ENCODE measurements at regions not wholly inside any gene's neighbourhood (a gene's known extent, or its start where the extent isn't known, plus 50 kb on each side); places are given as distances from the start of the nearest gene placed in this dataset.

DNA sequence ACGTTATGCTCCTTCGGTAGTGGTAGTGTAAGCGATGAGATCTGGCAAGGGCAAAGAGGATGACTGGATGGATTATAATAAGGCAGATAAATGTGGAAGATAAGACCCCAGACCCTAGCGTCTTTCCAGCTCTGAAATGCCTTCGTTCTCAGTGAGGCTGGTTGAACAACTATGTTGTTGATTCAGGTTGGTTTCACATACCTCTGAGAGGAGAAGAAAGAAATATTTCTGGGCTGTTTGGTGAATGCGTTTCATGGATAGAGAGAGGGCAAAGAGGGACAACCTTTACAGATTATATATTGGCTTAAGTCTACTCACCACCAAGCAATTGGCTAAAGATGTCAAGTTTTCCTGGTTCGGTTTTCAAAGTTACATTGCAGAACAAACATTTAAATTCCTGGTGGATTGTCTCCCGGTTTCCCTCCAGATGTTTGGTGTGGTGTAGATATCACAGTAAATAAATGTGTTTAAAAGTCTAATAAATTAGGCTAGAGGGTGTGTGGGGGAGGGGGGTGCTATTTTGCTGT lies 190.1 kb upstream of the GLI2 start:
- no peak for TF ChIP-seq JUND (IDR thresholded peaks at IDR 0.05; ENCODE audit: low read depth)
- DNase-seq (ENCODE audit: low read depth in 1 of 2, low spot score in 1 of 2): no peak
- in situ Hi-C loops (cut with HindIII; ENCODE audit: low pct_unique_long_range_greater_than_20kb, low sequenced_read_pairs): no loop called here

DNA sequence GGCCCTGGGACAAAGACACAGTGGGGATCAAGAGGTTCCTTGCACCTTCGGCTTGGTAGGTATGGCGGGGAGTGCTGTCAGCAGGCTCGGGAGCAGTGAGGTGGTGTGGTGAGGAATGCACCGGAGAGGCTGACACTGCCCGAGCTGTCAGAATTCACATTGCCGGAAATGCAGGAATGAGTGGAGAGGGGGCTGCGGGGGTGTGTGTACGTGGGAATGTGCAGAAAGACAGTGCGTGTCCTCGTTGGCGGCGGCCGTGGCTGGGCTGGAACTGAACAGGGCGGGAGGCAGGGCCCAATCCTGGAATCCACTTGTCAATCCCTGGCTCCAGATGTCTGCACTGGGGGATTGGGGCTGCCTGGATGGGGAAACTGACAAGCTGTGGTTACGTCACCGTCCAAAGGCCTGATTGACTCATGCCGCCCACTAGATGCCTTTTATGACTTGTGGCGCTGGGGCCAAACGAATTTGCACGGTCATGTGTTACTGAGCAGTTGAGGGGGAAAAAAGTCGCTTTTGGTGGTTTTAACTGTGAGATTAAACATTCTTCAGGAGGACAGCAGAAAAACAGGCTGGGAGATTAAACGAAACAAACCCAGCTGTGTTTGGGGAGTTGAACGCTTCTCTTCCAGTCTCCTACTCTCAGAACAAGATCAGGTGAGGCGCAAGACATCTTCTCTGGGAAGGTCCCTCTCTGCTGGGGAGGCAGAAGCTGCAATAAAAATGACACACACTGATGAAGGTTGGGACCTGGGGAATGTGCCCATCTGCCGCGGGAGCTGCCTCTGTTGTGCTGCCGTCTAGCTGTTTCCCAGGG lies 189.4 kb upstream of the GLI2 start:
- in situ Hi-C loops (cut with HindIII; ENCODE audit: low pct_unique_long_range_greater_than_20kb, low sequenced_read_pairs): no loop called here
- DNase-seq (ENCODE audit: low read depth in 1 of 2, low spot score in 1 of 2): no peak
- no peak for TF ChIP-seq JUND (IDR thresholded peaks at IDR 0.05; ENCODE audit: low read depth)

DNA sequence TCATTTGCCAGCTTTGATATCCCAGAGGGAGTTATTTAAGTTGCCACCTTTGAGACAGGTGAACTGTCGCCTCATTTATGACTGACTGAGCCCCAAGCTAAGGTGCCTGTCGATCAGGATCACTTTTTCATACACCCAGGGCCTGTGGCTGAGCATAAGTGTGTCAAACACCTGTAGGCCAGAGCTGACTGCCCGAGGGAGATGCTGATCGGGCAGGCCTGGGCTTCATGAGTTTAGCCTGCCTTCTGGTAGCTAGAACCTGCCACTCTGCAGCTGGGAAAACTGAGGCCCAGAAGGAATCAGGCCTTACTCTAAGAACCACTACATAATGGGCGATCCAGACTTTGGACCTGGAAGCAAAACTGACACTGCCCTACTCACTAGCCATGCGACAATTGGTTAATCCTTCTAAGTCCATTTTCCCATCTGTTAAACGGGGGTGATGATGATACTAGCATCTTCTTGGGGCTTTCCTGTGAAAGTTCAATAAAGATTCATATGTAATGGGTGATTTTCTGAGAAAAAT lies 188.7 kb upstream of the GLI2 start:
- DNase-seq (ENCODE audit: low read depth in 1 of 2, low spot score in 1 of 2): no peak
- in situ Hi-C loops (cut with HindIII; ENCODE audit: low pct_unique_long_range_greater_than_20kb, low sequenced_read_pairs): no loop called here
- TF ChIP-seq JUND (IDR thresholded peaks at IDR 0.05; ENCODE audit: low read depth): no peak

DNA sequence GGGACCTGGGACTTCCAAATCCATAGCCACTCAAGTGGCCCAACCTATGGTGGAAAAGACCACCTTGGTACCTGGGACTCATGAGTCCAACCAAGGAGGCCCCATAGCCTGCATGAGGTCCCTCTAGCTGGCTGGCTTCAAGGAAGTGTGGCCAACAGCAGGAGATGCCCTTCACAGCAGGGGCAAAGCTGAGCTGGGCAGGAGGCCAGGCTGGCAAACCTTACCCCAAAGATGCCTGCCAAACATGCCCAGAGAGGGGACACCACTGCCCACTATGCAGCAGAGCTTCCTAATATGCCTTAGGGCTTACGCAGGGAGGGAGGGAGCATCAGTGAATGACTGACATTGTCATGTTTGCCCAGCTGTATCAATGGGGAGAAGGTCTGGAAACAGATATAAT lies 188.0 kb upstream of the GLI2 start:
- in situ Hi-C loops (cut with HindIII; ENCODE audit: low pct_unique_long_range_greater_than_20kb, low sequenced_read_pairs): no loop called here
- no peak for DNase-seq (ENCODE audit: low read depth in 1 of 2, low spot score in 1 of 2)
- TF ChIP-seq JUND (IDR thresholded peaks at IDR 0.05; ENCODE audit: low read depth): no peak

DNA sequence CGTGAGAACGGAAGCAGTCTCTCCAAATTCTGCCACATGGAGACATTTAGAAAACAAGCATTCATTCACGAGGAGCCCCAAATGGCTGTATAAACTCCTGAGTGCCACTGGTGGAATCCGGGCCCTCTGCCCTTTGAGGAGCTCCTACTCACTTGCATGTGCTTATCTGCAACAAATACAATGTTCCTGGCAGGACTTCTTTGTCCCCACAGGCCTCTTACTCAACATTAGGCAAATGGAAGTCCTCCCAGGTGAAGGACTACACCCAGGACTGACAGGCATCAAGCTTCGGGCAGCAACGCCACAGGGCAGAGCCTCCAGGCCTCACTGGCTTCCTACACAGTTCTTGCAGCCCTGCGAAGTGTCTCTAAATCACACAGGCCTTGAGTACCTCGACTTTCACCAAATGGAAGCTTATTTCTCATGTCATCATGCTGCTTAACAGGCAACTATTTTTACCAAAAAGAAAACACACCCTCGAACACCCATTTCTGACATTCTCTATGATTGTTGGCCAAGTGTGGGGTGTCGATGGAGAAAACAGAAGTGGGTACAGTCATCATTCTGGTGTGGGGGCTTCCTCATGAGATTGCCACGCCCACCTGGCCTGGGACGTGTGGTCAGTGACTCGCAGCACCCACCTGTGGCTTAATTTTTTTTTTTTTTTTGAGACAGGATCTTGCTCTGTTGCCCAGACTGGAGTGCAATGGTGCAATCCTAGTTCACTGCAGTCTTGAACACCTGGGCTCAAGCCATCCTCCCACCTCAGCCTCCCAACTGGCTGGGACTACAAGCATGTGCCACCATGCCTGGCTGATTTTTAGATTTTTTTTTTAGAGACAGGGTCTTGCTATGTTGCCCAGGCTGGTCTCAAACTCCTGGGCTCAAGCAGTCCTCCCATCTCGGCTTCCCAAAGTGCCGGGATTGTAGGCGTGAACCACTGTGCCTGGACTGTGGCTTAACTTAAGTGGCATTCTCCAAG lies 186.8 kb upstream of the GLI2 start:
- DNase-seq (ENCODE audit: low read depth in 1 of 2, low spot score in 1 of 2): no peak
- TF ChIP-seq JUND (IDR thresholded peaks at IDR 0.05; ENCODE audit: low read depth): no peak
- in situ Hi-C loops (cut with HindIII; ENCODE audit: low pct_unique_long_range_greater_than_20kb, low sequenced_read_pairs): no loop called here

DNA sequence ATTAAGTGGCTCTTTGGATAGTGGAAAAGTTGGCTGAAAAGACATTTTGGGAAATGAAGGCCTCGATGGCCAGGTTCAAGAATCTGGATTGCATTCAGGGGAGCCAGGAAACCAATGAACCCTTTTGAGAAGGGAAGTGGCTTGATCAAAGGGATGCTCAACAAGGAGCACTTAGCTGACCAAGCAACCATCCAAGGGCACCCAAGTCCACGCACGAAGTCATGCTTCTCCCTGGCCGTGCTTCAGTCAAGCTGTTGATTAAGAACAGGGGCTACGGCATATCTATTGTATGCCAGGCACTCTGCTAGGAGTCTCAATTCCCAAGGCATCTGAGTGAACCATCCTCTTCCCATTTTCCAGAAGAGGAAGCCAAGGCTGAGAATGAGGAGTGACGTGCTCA lies 185.8 kb upstream of the GLI2 start:
- no peak for DNase-seq (ENCODE audit: low read depth in 1 of 2, low spot score in 1 of 2)
- TF ChIP-seq JUND (IDR thresholded peaks at IDR 0.05; ENCODE audit: low read depth): no peak
- in situ Hi-C loops (cut with HindIII; ENCODE audit: low pct_unique_long_range_greater_than_20kb, low sequenced_read_pairs): no loop called here

- TF ChIP-seq JUND (IDR thresholded peaks at IDR 0.05; ENCODE audit: low read depth): no peak
- no peak for DNase-seq (ENCODE audit: low read depth in 1 of 2, low spot score in 1 of 2)
- in situ Hi-C loops (cut with HindIII; ENCODE audit: low pct_unique_long_range_greater_than_20kb, low sequenced_read_pairs): no loop called here
Measured at GRCh38 chr2:120550282-120550681, 185.4 kb upstream of the GLI2 start.

DNA sequence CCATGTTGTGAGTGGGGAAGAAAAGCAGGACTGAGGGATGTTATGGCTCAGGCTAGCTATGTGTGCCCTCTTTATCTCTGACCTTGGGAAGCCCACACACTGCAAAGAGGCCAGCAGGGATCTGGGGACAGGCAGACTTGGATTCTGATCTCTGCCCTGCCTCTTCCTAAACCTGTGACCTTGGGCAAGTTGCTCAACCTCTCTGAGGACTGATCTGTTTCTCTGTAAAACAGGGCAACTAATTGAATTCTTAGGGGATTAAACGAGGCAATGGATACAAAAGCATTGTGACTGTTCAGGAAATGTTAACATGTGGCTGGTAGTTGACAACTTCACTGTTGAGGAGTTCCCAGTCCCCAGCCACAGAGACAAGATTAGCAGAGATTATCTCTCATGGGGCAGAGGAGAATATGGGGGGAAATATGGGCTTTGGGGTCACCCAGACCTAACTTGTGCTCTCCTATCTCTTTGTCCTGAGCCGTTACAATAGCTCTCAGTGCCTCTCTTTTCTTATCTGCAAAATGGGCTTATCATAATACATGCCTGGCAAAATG lies 184.7 kb upstream of the GLI2 start:
- DNase-seq (ENCODE audit: low read depth in 1 of 2, low spot score in 1 of 2): no peak
- no peak for TF ChIP-seq JUND (IDR thresholded peaks at IDR 0.05; ENCODE audit: low read depth)
- in situ Hi-C loops (cut with HindIII; ENCODE audit: low pct_unique_long_range_greater_than_20kb, low sequenced_read_pairs): no loop called here

DNA sequence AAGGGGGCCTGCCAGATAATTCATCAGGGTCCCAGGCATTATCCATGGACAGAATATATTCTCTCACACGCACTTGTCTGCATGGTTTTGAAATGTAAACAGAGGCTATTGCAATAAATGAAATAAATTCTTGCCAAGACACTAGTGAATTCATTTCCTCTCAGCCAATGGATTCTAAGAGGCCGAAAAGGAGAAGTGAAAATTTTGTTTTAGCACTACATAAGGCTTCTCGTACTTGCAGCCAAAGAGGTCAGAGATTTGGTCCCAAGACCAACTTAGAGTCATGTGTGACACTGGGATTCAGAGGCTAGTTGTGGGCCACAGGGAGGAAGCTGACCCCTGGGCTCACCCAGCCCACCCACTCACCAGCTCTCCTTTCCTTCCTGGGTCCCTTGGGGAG lies 184.1 kb upstream of the GLI2 start:
- no peak for TF ChIP-seq JUND (IDR thresholded peaks at IDR 0.05; ENCODE audit: low read depth)
- in situ Hi-C loops (cut with HindIII; ENCODE audit: low pct_unique_long_range_greater_than_20kb, low sequenced_read_pairs): no loop called here
- no peak for DNase-seq (ENCODE audit: low read depth in 1 of 2, low spot score in 1 of 2)

DNA sequence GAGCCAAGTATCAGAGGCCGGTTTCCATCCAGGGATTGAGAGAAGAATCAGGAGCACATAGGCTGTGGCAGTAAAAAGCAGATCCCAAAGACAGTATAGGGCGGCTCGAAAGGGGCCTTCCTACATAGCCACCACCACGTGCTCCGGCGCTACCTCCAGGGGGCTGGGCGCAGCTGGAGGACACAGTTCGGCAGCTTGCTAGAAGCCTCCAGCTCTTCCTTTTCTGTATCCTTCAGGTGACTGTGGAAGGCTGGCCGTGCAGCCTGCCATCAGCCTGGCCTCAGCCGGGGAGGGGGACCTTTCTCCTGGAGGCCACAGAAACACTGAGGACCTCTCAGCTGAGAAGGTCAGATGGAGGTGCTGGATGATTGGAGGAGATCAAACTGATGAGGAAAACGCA lies 183.6 kb upstream of the GLI2 start:
- in situ Hi-C loops (cut with HindIII; ENCODE audit: low pct_unique_long_range_greater_than_20kb, low sequenced_read_pairs): no loop called here
- no peak for DNase-seq (ENCODE audit: low read depth in 1 of 2, low spot score in 1 of 2)
- no peak for TF ChIP-seq JUND (IDR thresholded peaks at IDR 0.05; ENCODE audit: low read depth)

GRCh38 chr2:120552800-120553481 lies 182.7 kb upstream of the GLI2 start:
- no peak for TF ChIP-seq JUND (IDR thresholded peaks at IDR 0.05; ENCODE audit: low read depth)
- in situ Hi-C loops (cut with HindIII; ENCODE audit: low pct_unique_long_range_greater_than_20kb, low sequenced_read_pairs): no loop called here
- peak; percentile 41 to 96 for DNase-seq (ENCODE audit: low read depth in 1 of 2, low spot score in 1 of 2)

DNA sequence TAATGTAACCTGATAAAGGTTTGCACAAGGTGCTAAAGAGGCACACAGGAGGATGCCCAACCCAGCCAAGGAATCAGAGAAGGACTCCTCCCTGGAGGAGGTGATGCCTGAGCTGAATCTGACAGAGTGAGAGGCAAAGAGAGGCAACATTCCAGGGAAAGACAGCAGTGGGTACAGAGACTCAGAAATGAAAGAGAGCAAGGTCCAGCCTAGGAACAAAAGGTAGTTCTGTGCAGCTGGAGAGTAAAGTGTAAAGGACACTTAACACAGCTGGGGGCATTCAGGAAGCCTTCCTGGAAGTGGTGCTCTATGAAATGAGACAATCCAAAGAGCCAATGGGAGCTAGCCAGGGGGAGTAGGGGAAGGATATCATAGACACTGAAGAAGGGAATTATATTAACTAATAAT lies 181.0 kb upstream of the GLI2 start:
- in situ Hi-C loops (cut with HindIII; ENCODE audit: low pct_unique_long_range_greater_than_20kb, low sequenced_read_pairs): no loop called here
- TF ChIP-seq JUND (IDR thresholded peaks at IDR 0.05; ENCODE audit: low read depth): no peak
- DNase-seq (ENCODE audit: low read depth in 1 of 2, low spot score in 1 of 2): no peak
